Neural cell (in vitro differentiated cells): ENCODE measurements at regions not wholly inside any gene's neighbourhood (a gene's known extent, or its start where the extent isn't known, plus 50 kb on each side); places are given as distances from the start of the nearest gene placed in this dataset.

Source experiments
- EP300 ChIP-seq: fragments of 450-650 bp; conservative IDR thresholded peaks from 2 replicates; pipeline ENCODE4 v1.6.1; 2014; ENCODE audit warnings: antibody characterized with exemption, mild to moderate bottlenecking, moderate library complexity; ENCODE audit not compliant: poor library complexity, severe bottlenecking
- EZH2 ChIP-seq: fragments of 200-600, 300-800 bp; shearing (Covaris generic), sonication (generic); IDR thresholded peaks from 2 replicates; pipeline ENCODE4 v1.6.1; 2014; ENCODE audit warnings: antibody characterized with exemption, low read length, borderline replicate concordance, mild to moderate bottlenecking; ENCODE audit not compliant: insufficient read depth, poor library complexity, severe bottlenecking
- MXI1 ChIP-seq: fragments of 450-650 bp; conservative IDR thresholded peaks from 2 replicates; pipeline ENCODE4 v1.6.1; 2014; ENCODE audit warnings: antibody characterized with exemption, mild to moderate bottlenecking; ENCODE audit not compliant: poor library complexity, severe bottlenecking
- POLR2AphosphoS5 ChIP-seq: IDR thresholded peaks from 2 replicates; pipeline ENCODE4 v1.6.1; 2012
- TF ChIP-seq, protein P1 (sequence below): fragments of 450-650 bp; IDR thresholded peaks from 2 replicates; pipeline ENCODE4 v1.5.1; 2014; ENCODE audit warnings: antibody characterized with exemption, mild to moderate bottlenecking, moderate library complexity; ENCODE audit not compliant: poor library complexity, severe bottlenecking

DNA sequence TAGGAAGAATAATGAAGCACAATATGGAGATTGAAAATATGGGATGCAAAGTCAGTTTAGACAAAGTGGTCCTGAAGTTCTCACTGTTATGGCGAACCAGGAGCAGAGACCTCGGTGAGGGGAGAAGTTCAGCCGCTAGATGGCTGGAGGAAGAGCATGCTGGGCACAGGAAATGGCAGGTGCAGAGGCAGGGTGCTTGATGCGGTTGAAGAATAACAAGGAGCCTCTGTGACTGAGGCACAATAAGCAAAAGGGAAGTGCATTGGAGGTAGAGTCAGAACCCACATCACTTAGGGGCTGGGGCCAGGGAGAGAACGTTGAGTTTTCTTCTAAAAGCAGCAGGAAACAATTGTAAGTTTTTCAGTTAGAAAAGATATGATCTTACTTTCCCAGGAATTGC, 1725.2 kb downstream of the EFNB2 start:
- TF ChIP-seq, protein P1, sequence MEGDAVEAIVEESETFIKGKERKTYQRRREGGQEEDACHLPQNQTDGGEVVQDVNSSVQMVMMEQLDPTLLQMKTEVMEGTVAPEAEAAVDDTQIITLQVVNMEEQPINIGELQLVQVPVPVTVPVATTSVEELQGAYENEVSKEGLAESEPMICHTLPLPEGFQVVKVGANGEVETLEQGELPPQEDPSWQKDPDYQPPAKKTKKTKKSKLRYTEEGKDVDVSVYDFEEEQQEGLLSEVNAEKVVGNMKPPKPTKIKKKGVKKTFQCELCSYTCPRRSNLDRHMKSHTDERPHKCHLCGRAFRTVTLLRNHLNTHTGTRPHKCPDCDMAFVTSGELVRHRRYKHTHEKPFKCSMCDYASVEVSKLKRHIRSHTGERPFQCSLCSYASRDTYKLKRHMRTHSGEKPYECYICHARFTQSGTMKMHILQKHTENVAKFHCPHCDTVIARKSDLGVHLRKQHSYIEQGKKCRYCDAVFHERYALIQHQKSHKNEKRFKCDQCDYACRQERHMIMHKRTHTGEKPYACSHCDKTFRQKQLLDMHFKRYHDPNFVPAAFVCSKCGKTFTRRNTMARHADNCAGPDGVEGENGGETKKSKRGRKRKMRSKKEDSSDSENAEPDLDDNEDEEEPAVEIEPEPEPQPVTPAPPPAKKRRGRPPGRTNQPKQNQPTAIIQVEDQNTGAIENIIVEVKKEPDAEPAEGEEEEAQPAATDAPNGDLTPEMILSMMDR: no peak
- no peak for TF ChIP-seq EP300
- TF ChIP-seq EZH2: no peak
- no peak for TF ChIP-seq MXI1
- TF ChIP-seq POLR2AphosphoS5: no peak
